H9 (cell line): ENCODE measurements at regions not wholly inside any gene's neighbourhood (a gene's known extent, or its start where the extent isn't known, plus 50 kb on each side); places are given as distances from the start of the nearest gene placed in this dataset.

Source experiments
- DNase-seq: peaks from one replicate; pipeline ENCODE4 v3.0.0-alpha.2; 2017
- H2AFZ ChIP-seq: one replicate; pipeline ENCODE4 v1.6.1; 2013; ENCODE audit warnings: mild to moderate bottlenecking, low read length, control low read depth, moderate library complexity
- H2AK5ac ChIP-seq: 2 replicates; pipeline ENCODE4 v1.6.1; 2013; ENCODE audit warnings: low read length, control low read depth, mixed read lengths; ENCODE audit not compliant: insufficient read length
- H2BK120ac ChIP-seq: one replicate; pipeline ENCODE4 v1.6.1; 2013; ENCODE audit warnings: low read depth, mild to moderate bottlenecking, low read length, control low read depth, inconsistent platforms; ENCODE audit not compliant: poor library complexity, severe bottlenecking
- H2BK12ac ChIP-seq: 2 replicates; pipeline ENCODE4 v1.6.1; 2013; ENCODE audit warnings: low read length, control low read depth, mixed read lengths, low read depth; ENCODE audit not compliant: insufficient read length
- H2BK15ac ChIP-seq: 2 replicates; pipeline ENCODE4 v1.6.1; 2013; ENCODE audit warnings: low read depth, low read length, control low read depth
- H2BK20ac ChIP-seq: one replicate; pipeline ENCODE4 v1.6.1; 2013; ENCODE audit warnings: low read depth, mild to moderate bottlenecking, low read length, control low read depth, inconsistent platforms; ENCODE audit not compliant: poor library complexity, severe bottlenecking
- H2BK5ac ChIP-seq: 2 replicates; pipeline ENCODE4 v1.6.1; 2013; ENCODE audit warnings: low read length, control low read depth, mixed read lengths; ENCODE audit not compliant: insufficient read length
- H3K14ac ChIP-seq: 2 replicates; pipeline ENCODE4 v1.6.1; 2013; ENCODE audit warnings: low read length, control low read depth; ENCODE audit not compliant: insufficient read depth
- H3K18ac ChIP-seq: 2 replicates; pipeline ENCODE4 v1.6.1; 2013; ENCODE audit warnings: low read depth, mild to moderate bottlenecking, mixed read lengths, low read length, control low read depth; ENCODE audit not compliant: insufficient read length
- H3K23ac ChIP-seq: 2 replicates; pipeline ENCODE4 v1.6.1; 2013; ENCODE audit warnings: low read length, control low read depth, mixed read lengths, low read depth; ENCODE audit not compliant: insufficient read length
- H3K23me2 ChIP-seq: 2 replicates; pipeline ENCODE4 v1.6.1; 2013; ENCODE audit warnings: low read depth, mild to moderate bottlenecking, mixed read lengths, low read length, control low read depth; ENCODE audit not compliant: insufficient read length, poor library complexity, severe bottlenecking
- H3K27ac ChIP-seq: 2 replicates; pipeline ENCODE4 v1.5.1; 2013; ENCODE audit warnings: low read length, control low read depth, mixed read lengths, low read depth; ENCODE audit not compliant: insufficient read length
- H3K27me3 ChIP-seq: 2 replicates; pipeline ENCODE4 v1.6.1; 2013; ENCODE audit warnings: low read length, control low read depth, inconsistent platforms; ENCODE audit not compliant: insufficient read depth
- H3K4ac ChIP-seq: 2 replicates; pipeline ENCODE4 v1.6.1; 2013; ENCODE audit warnings: low read depth, mild to moderate bottlenecking, control low read depth, inconsistent platforms, low read length, moderate library complexity
- H3K4me1 ChIP-seq: 2 replicates; pipeline ENCODE4 v1.6.1; 2013; ENCODE audit warnings: low read length, control low read depth, inconsistent platforms; ENCODE audit not compliant: insufficient read depth
- H3K4me2 ChIP-seq: 2 replicates; pipeline ENCODE4 v1.6.1; 2013; ENCODE audit warnings: low read length, control low read depth, mixed read lengths; ENCODE audit not compliant: insufficient read length, insufficient read depth
- H3K56ac ChIP-seq: 2 replicates; pipeline ENCODE4 v1.6.1; 2013; ENCODE audit warnings: low read depth, mild to moderate bottlenecking, mixed read lengths, low read length, control low read depth; ENCODE audit not compliant: insufficient read length
- H3K79me1 ChIP-seq: 2 replicates; pipeline ENCODE4 v1.6.1; 2013; ENCODE audit warnings: low read depth, mild to moderate bottlenecking, moderate library complexity, low read length, control low read depth, inconsistent platforms; ENCODE audit not compliant: insufficient read depth, poor library complexity, severe bottlenecking
- H3K79me2 ChIP-seq: 2 replicates; pipeline ENCODE4 v1.6.1; 2013; ENCODE audit warnings: low read length, control low read depth, inconsistent platforms; ENCODE audit not compliant: insufficient read depth
- H3K9ac ChIP-seq: 2 replicates; pipeline ENCODE4 v1.6.1; 2013; ENCODE audit warnings: low read length, control low read depth, mixed read lengths; ENCODE audit not compliant: insufficient read length; ENCODE audit errors: extremely low read depth
- H3K9me3 ChIP-seq: one replicate; pipeline ENCODE4 v1.6.1; 2013; ENCODE audit warnings: low read depth, low read length, inconsistent platforms; ENCODE audit not compliant: control insufficient read depth
- H3T11ph ChIP-seq: one replicate; pipeline ENCODE4 v1.6.1; 2013; ENCODE audit warnings: mild to moderate bottlenecking, low read length, control low read depth, inconsistent platforms
- H4K20me1 ChIP-seq: one replicate; pipeline ENCODE4 v1.6.1; 2013; ENCODE audit not compliant: control insufficient read depth, insufficient read length, insufficient read depth
- H4K5ac ChIP-seq: 2 replicates; pipeline ENCODE4 v1.6.1; 2013; ENCODE audit warnings: low read depth, mild to moderate bottlenecking, mixed read lengths, low read length, control low read depth; ENCODE audit not compliant: insufficient read length
- H4K8ac ChIP-seq: replicated peaks from 2 replicates; pipeline ENCODE4 v1.6.1; 2013; ENCODE audit warnings: low read length, control low read depth, mixed read lengths, low read depth; ENCODE audit not compliant: insufficient read length
- H4K91ac ChIP-seq: 2 replicates; pipeline ENCODE4 v1.6.1; 2013; ENCODE audit warnings: low read depth, mild to moderate bottlenecking, moderate library complexity, mixed read lengths, low read length, control low read depth; ENCODE audit not compliant: insufficient read length
- H3K27ac Mint-ChIP-seq, 3 experiments: 2 replicates in 2 of 3; 3 replicates in 1 of 3; pipeline ENCODE4 v1.8.0; 2020 to 2021; ENCODE audit warnings: mixed read lengths in 3 of 3, mild to moderate bottlenecking in 1 of 3, moderate library complexity in 1 of 3
- H3K27me3 Mint-ChIP-seq: 2 replicates; pipeline ENCODE4 v1.8.0; 2021; ENCODE audit warnings: low read depth, mild to moderate bottlenecking, moderate library complexity, mixed read lengths
- H3K36me3 Mint-ChIP-seq, 3 experiments: 2 replicates in 2 of 3; 3 replicates in 1 of 3; pipeline ENCODE4 v1.8.0; 2020 to 2021; ENCODE audit warnings: low read depth in 3 of 3, mixed read lengths in 3 of 3; ENCODE audit not compliant: insufficient read depth in 1 of 3
- H3K4me1 Mint-ChIP-seq, 2 experiments: 2 replicates each; pipeline ENCODE4 v1.8.0; 2020; ENCODE audit warnings: mixed read lengths in 2 of 2
- H3K4me3 Mint-ChIP-seq, 2 experiments: 2 replicates in 1 of 2; 3 replicates in 1 of 2; pipeline ENCODE4 v1.8.0; 2020 to 2021; ENCODE audit warnings: mild to moderate bottlenecking in 2 of 2, mixed read lengths in 2 of 2, moderate library complexity in 1 of 2
- H3K9me3 Mint-ChIP-seq, 2 experiments: 2 replicates in 1 of 2; 3 replicates in 1 of 2; pipeline ENCODE4 v1.8.0; 2020; ENCODE audit warnings: mild to moderate bottlenecking in 2 of 2, mixed read lengths in 2 of 2, moderate library complexity in 1 of 2
- CTCF ChIP-seq: fragments of 200-600 bp; sonication (generic); conservative IDR thresholded peaks from 3 replicates; pipeline ENCODE4 v1.8.0; 2021; ENCODE audit warnings: antibody characterized with exemption, mild to moderate bottlenecking
- WGBS: extraction: QIAGEN DNeasy Blood & Tissue Kit; methylation state at CpG from one replicate; pipeline ENCODE4 v1.1.7; 2013; ENCODE audit warnings: missing lambda C conversion rate, low lambda C conversion rate, mixed read lengths; ENCODE audit not compliant: insufficient read length; ENCODE audit errors: extremely low coverage; 5-methylcytosine and 5-hydroxymethylcytosine counted together

DNA sequence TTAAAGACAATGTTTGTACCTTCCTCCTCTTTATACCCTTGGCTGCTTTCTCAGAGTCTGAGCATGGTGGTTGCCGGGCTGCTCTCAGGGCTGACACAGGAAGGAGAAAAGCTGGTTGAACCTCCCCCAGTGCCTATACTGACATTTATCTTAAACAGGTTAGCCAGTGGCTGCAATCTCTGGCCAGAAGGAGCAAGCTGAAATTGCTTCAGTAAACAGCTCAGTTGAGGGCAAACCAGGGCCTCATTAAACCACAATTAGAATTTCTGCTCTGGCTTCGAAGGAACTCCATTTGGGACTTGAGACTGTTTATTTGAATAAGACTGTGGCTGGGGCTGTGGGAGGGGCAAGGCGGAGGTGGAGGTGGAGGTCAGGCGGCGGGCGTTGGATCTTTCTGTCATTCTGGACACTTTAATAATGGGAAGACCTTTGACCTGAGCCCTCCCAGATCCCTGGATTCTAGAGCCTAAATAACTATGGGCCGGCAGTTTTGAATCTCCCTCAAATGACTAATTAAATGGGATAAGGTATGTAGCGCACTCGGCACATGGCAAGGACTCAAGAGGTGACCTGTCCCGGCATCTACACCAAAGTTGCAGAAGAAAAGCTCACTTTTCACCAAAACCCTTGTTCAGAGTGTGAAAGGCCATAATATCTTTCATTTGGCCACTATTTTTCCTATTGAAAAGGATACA lies 120.6 kb upstream of the MYCN start:
- Histone ChIP-seq H3K27ac (no peak overlapping the region), H3K27me3 (no peaks in the 10 kb centered on the region), H3K56ac (no peak overlapping the region), H3K9me3 (no peaks in the 10 kb centered on the region), H3T11ph (no peak overlapping the region), H3K79me2 (no peaks in the 10 kb centered on the region), H2AK5ac (no peak overlapping the region), H4K8ac (no peak overlapping the region), H3K4ac (no peak overlapping the region), H2BK20ac (no peak overlapping the region), H4K20me1 (no peaks in the 10 kb centered on the region), H2BK5ac (no peak overlapping the region), H3K9ac (no peak overlapping the region), H3K14ac (no peak overlapping the region), H2AFZ (no peak overlapping the region), H3K4me2 (no peak overlapping the region), H4K91ac (no peak overlapping the region), H2BK120ac (no peak overlapping the region), H2BK15ac (no peak overlapping the region), H3K4me1 (no peaks in the 10 kb centered on the region), H3K18ac (no peak overlapping the region), H2BK12ac (no peak overlapping the region), H3K79me1 (no peaks in the 10 kb centered on the region), H4K5ac (no peak overlapping the region), H3K23me2 (no peaks in the 10 kb centered on the region), H3K23ac (no peak overlapping the region)
- Mint-ChIP-seq H3K4me1 (peaks cover 9 to 18% of the 10 kb centered on the region in 2 experiments), H3K36me3 (no peaks in the 10 kb centered on the region), H3K4me3 (no peak overlapping the region), H3K27ac (no peak overlapping the region), H3K27me3 (no peaks in the 10 kb centered on the region), H3K9me3 (no peaks in the 10 kb centered on the region; a peak in 1 of 5 replicates)
- WGBS = no CpG with 5 or more reads among the region's 10 CpGs
- TF ChIP-seq CTCF = no peak
- DNase-seq = no peak
